ENCODE measurements at regions not wholly inside any gene's neighbourhood (a gene's known extent, or its start where the extent isn't known, plus 50 kb on each side); places are given as distances from the start of the nearest gene placed in this dataset.

DNA sequence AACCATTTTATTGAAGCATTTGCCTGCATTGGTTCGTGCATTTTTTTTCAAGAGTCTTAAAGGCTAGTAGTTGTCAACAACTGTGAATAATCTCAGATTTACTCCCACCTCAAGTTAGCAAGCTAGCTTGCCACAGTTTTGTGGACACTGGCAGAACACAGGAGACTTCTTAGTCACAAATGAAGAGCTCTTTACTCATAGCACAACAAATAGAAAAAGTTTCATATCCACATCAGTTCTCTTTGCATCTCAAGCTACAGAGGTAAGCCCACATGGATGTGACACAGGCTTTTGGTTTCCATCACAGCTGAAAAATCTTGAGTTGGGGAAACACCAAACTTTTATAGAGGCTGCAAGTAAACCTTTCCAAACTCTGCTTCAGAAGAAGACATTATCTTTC is 2315.7 kb upstream of the TENM3 start:
- TF ChIP-seq EZH2 (IDR thresholded peaks at IDR 0.05), result no peak
- no peak for TF ChIP-seq POLR2AphosphoS5 (IDR thresholded peaks at IDR 0.05; ENCODE audit: borderline replicate concordance, low read depth, low read length)
